HCT116 (cell line): ENCODE measurements at regions not wholly inside any gene's neighbourhood (a gene's known extent, or its start where the extent isn't known, plus 50 kb on each side); places are given as distances from the start of the nearest gene placed in this dataset.

ENCODE experiments used
- ATAC-seq: fragments of 200-7000 bp; cut with Tn5 transposase; 2 replicates; pipeline ENCODE4 v1.9.1; 2020; ENCODE audit warnings: mild to moderate bottlenecking, moderate library complexity
- BruUV-seq: library from RNA; stranded (reverse); fragments of 400-500 nt; replicated peaks from 2 replicates; lab custom pipeline; 2021; lab: Mats Ljungman, UMichigan
- CTCF ChIA-PET: fragments of 300-600 bp; sonication (Branson Sonifier 250); formaldehyde crosslinking; loops from one replicate; lab custom pipeline; 2021; ENCODE audit warnings: antibody characterized with exemption; lab: Charles Lee
- POLR2A ChIA-PET: fragments of 300-600, 350-600 bp; sonication (Branson Sonifier 250); formaldehyde crosslinking; loops from one replicate; lab custom pipeline; 2021; ENCODE audit warnings: antibody characterized with exemption; lab: Charles Lee
- RAD21 ChIA-PET, 2 experiments: fragments of 300-600 bp; sonication (Branson Sonifier 250); formaldehyde crosslinking; loops; one replicate each; lab custom pipeline; 2023; ENCODE audit warnings: low total read pairs in 2 of 2; ENCODE audit not compliant: uncharacterized antibody in 2 of 2, unreplicated experiment in 2 of 2, low non-redundant PET in 1 of 2; lab: Charles Lee
- DNase-seq: peaks from one replicate; pipeline ENCODE4 v3.0.0-alpha.2; 2010; ENCODE audit warnings: low read depth, low spot score
- H2AFZ ChIP-seq: fragments of 200-600 bp; shearing (Covaris generic), sonication (generic); 2 replicates; pipeline ENCODE4 v1.6.1; 2017; ENCODE audit warnings: low read depth, mixed run types, mixed read lengths, antibody characterized with exemption, low read length; ENCODE audit not compliant: poor library complexity, severe bottlenecking
- H3K27ac ChIP-seq: 2 replicates; pipeline ENCODE4 v1.5.1; 2012; ENCODE audit warnings: low read depth, low read length
- H3K27me3 ChIP-seq: fragments of 200-600 bp; sonication (generic); 2 replicates; pipeline ENCODE4 v1.6.1; 2016; ENCODE audit warnings: mixed run types, low read length, mixed read lengths; ENCODE audit not compliant: insufficient read depth
- H3K36me3 ChIP-seq, 2 experiments: fragments of 200-500 bp in 1 of 2; fragments of 200-600 bp in 1 of 2; sonication (Bioruptor generic) in 1 of 2; sonication (generic) in 1 of 2; 2 replicates each; pipeline versions ENCODE4 v1.5.1 to v1.6.1; 2014 to 2016; ENCODE audit warnings: low read length in 2 of 2, inconsistent platforms in 1 of 2, mixed read lengths in 1 of 2, mixed run types in 1 of 2; ENCODE audit not compliant: insufficient read depth in 2 of 2, control insufficient read depth in 1 of 2
- H3K4me1 ChIP-seq, 2 experiments: fragments of 200-600 bp in 1 of 2; sonication (generic) in 1 of 2; 2 replicates each; pipeline versions ENCODE4 v1.5.1 to v1.6.1; 2012 to 2017; ENCODE audit warnings: low read length in 2 of 2, inconsistent platforms in 1 of 2, mild to moderate bottlenecking in 1 of 2, mixed read lengths in 1 of 2, mixed run types in 1 of 2, moderate library complexity in 1 of 2; ENCODE audit not compliant: insufficient read depth in 2 of 2, control insufficient read depth in 1 of 2
- H3K4me2 ChIP-seq: fragments of 200-600 bp; sonication (generic); 2 replicates; pipeline ENCODE4 v1.6.1; 2017; ENCODE audit warnings: mixed run types, low read length, mixed read lengths
- H3K4me3 ChIP-seq, 2 experiments: fragments of 200-600 bp in 1 of 2; sonication (generic) in 1 of 2; replicated peaks in 1 of 2; 2 replicates each; pipeline ENCODE4 v1.5.1; 2011 to 2016; ENCODE audit warnings: low read length in 2 of 2, control low read depth in 1 of 2, low read depth in 1 of 2, mild to moderate bottlenecking in 1 of 2, mixed read lengths in 1 of 2, mixed run types in 1 of 2
- H3K79me2 ChIP-seq: fragments of 200-600 bp; sonication (generic); 2 replicates; pipeline ENCODE4 v1.6.1; 2017; ENCODE audit warnings: mild to moderate bottlenecking, mixed run types, low read length, moderate library complexity, mixed read lengths; ENCODE audit not compliant: insufficient read depth
- H3K9ac ChIP-seq: fragments of 200-600 bp; sonication (generic); 2 replicates; pipeline ENCODE4 v1.6.1; 2016; ENCODE audit warnings: low read length, mixed read lengths
- H3K9me2 ChIP-seq: fragments of 200-600 bp; sonication (generic), shearing (Covaris generic); 2 replicates; pipeline ENCODE4 v1.6.1; 2017; ENCODE audit warnings: mixed run types, mild to moderate bottlenecking, moderate library complexity; ENCODE audit not compliant: insufficient read depth
- H3K9me3 ChIP-seq, 2 experiments: fragments of 200-500 bp in 1 of 2; fragments of 200-600 bp in 1 of 2; sonication (Bioruptor generic) in 1 of 2; sonication (generic) in 1 of 2; 2 replicates each; pipeline ENCODE4 v1.6.1; 2014 to 2017; ENCODE audit warnings: low read length in 2 of 2, mixed read lengths in 2 of 2, inconsistent platforms in 1 of 2, low read depth in 1 of 2, mild to moderate bottlenecking in 1 of 2, mixed run types in 1 of 2, moderate library complexity in 1 of 2; ENCODE audit not compliant: control insufficient read depth in 1 of 2, insufficient read depth in 1 of 2
- H4K20me1 ChIP-seq: fragments of 200-600 bp; sonication (generic), shearing (Covaris generic); 2 replicates; pipeline ENCODE4 v1.6.1; 2017; ENCODE audit warnings: mixed run types, mild to moderate bottlenecking, moderate library complexity; ENCODE audit not compliant: insufficient read depth
- ELF1 ChIP-seq: IDR thresholded peaks from 2 replicates; pipeline ENCODE4 v1.6.1; 2012; ENCODE audit warnings: low read depth, borderline replicate concordance
- REST ChIP-seq: IDR thresholded peaks from 2 replicates; pipeline ENCODE4 v1.6.1; 2012; ENCODE audit warnings: low read depth
- intact Hi-C: fragments of 100-400 bp; cut with micrococcal nuclease; formaldehyde crosslinking; loops from 2 replicates; pipeline ENCODE4 v1.10.0; 2022
- TF ChIP-seq, protein P1 (sequence below), 3 experiments: fragments of 200-600 bp in 1 of 3; sonication (generic) in 1 of 3; IDR thresholded peaks in 2 of 3; conservative IDR thresholded peaks in 1 of 3; 2 replicates each; pipeline ENCODE4 v1.5.1; 2012 to 2017; ENCODE audit warnings: low read depth in 2 of 3, low read length in 2 of 3, antibody characterized with exemption in 1 of 3, borderline replicate concordance in 1 of 3, control low read depth in 1 of 3, mild to moderate bottlenecking in 1 of 3, mixed read lengths in 1 of 3, mixed run types in 1 of 3, moderate library complexity in 1 of 3; ENCODE audit not compliant: insufficient read depth in 1 of 3
- TF ChIP-seq, protein P2 (sequence below): IDR thresholded peaks from 2 replicates; pipeline ENCODE4 v1.6.1; 2012

- TF ChIP-seq REST (no peak), ELF1 (no peak)
- TF ChIP-seq, protein P1, sequence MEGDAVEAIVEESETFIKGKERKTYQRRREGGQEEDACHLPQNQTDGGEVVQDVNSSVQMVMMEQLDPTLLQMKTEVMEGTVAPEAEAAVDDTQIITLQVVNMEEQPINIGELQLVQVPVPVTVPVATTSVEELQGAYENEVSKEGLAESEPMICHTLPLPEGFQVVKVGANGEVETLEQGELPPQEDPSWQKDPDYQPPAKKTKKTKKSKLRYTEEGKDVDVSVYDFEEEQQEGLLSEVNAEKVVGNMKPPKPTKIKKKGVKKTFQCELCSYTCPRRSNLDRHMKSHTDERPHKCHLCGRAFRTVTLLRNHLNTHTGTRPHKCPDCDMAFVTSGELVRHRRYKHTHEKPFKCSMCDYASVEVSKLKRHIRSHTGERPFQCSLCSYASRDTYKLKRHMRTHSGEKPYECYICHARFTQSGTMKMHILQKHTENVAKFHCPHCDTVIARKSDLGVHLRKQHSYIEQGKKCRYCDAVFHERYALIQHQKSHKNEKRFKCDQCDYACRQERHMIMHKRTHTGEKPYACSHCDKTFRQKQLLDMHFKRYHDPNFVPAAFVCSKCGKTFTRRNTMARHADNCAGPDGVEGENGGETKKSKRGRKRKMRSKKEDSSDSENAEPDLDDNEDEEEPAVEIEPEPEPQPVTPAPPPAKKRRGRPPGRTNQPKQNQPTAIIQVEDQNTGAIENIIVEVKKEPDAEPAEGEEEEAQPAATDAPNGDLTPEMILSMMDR (IDR thresholded peaks at IDR 0.05 in 2 of 3, conservative IDR thresholded peaks at IDR 0.05 in 1 of 3; ENCODE audit: borderline replicate concordance in 1 of 3, insufficient read depth in 1 of 3, low read depth in 2 of 3, low read length in 2 of 3), result no peak
- TF ChIP-seq, protein P2, sequence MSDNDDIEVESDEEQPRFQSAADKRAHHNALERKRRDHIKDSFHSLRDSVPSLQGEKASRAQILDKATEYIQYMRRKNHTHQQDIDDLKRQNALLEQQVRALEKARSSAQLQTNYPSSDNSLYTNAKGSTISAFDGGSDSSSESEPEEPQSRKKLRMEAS, result no peak
- TF ChIP-seq, all 23 proteins: peak for 0
- ChIA-PET RAD21 (no interaction called here), POLR2A (no interaction called here), CTCF (no interaction called here)
- no peak overlapping the region for H2AFZ ChIP-seq
- BruUV-seq, result no TSS peak
- H4K20me1 ChIP-seq, result no peaks in the 10 kb centered on the region
- peaks cover 9 to 15% of the 10 kb centered on the region in 2 experiments; a peak in 3 of 4 replicates for H3K9me3 ChIP-seq
- DNase-seq, result no peak
- H3K4me3 ChIP-seq, result no peak overlapping the region
- H3K4me1 ChIP-seq, result no peaks in the 10 kb centered on the region
- H3K36me3 ChIP-seq, result no peaks in the 10 kb centered on the region; a peak in 1 of 4 replicates
- H3K4me2 ChIP-seq, result no peak overlapping the region
- intact Hi-C loops, result no loop called here
- H3K79me2 ChIP-seq, result no peaks in the 10 kb centered on the region
- no peak overlapping the region for H3K9ac ChIP-seq
- no peaks in the 10 kb centered on the region for H3K27me3 ChIP-seq
- no peaks in the 10 kb centered on the region for H3K9me2 ChIP-seq
- no peak for ATAC-seq
- no peak overlapping the region for H3K27ac ChIP-seq
Observed at GRCh38 chr18:68221111-68221724, 493.7 kb downstream of the TMX3 start.
